A549 (cell line): ENCODE measurements at regions not wholly inside any gene's neighbourhood (a gene's known extent, or its start where the extent isn't known, plus 50 kb on each side); places are given as distances from the start of the nearest gene placed in this dataset.

Experiments
- ATAC-seq, 2 experiments: fragments of 200-7000 bp in 1 of 2; fragments of >200 bp in 1 of 2; cut with Nextera tagmentation in 1 of 2; cut with Tn5 transposase in 1 of 2; 3 replicates each; pipeline versions ENCODE4 v1.8.0 to v1.9.1; 2018 to 2020; ENCODE audit warnings: mild to moderate bottlenecking in 1 of 2, moderate library complexity in 1 of 2
- CTCF ChIA-PET: fragments of 300-600 bp; sonication (Branson Sonifier 250); formaldehyde crosslinking; extraction: SDS; loops from one replicate; lab custom pipeline; 2021; ENCODE audit warnings: antibody characterized with exemption, inconsistent platforms; lab: Yijun Ruan, JAX
- POLR2A ChIA-PET: fragments of 350-600 bp; formaldehyde crosslinking; extraction: SDS; loops from one replicate; lab custom pipeline; 2021; ENCODE audit warnings: antibody characterized with exemption, inconsistent platforms; lab: Yijun Ruan, JAX
- DNase-seq, 2 experiments: peaks; one replicate each; pipeline versions ENCODE4 v3.0.0 to v3.0.0-alpha.2; 2011 to 2016; ENCODE audit warnings: low read depth in 1 of 2, low spot score in 1 of 2
- FAIRE-seq: peaks from 2 replicates; lab custom pipeline; 2011; peaks lifted over from hg19 to GRCh38; lab: Jason Lieb, UNC
- H3K27ac ChIP-seq, 2 experiments: fragments of >200 bp; sonication (Bioruptor Twin); formaldehyde crosslinking; 3 replicates each; pipeline ENCODE4 v1.5.1; 2016 to 2017
- H3K4me1 ChIP-seq: fragments of >200 bp; sonication (Bioruptor Twin); formaldehyde crosslinking; 3 replicates; pipeline ENCODE4 v1.6.1; 2016
- H3K4me2 ChIP-seq: fragments of >200 bp; sonication (Bioruptor Twin); formaldehyde crosslinking; 3 replicates; pipeline ENCODE4 v1.6.1; 2016
- H3K4me3 ChIP-seq: fragments of >200 bp; sonication (Bioruptor Twin); formaldehyde crosslinking; 3 replicates; pipeline ENCODE4 v1.5.1; 2016
- H3K9me3 ChIP-seq: fragments of >200 bp; sonication (Bioruptor Twin); formaldehyde crosslinking; 3 replicates; pipeline ENCODE4 v1.6.1; 2016
- BCL3 ChIP-seq: fragments of >200 bp; sonication (Bioruptor Twin); formaldehyde crosslinking; IDR thresholded peaks from 3 replicates; pipeline ENCODE4 v1.6.1; 2016
- BHLHE40 ChIP-seq: IDR thresholded peaks from 2 replicates; pipeline ENCODE4 v1.6.1; 2012; ENCODE audit warnings: low read depth, low read length, inconsistent platforms
- CHD2 ChIP-seq: fragments of 150-350 bp; IDR thresholded peaks from 2 replicates; pipeline ENCODE4 v1.6.1; 2014; ENCODE audit warnings: low read length; ENCODE audit not compliant: partially characterized antibody
- EHMT2 ChIP-seq: fragments of 200-600 bp; sonication (generic); IDR thresholded peaks from 2 replicates; pipeline ENCODE4 v1.6.1; 2016; ENCODE audit warnings: antibody characterized with exemption, low read depth, mild to moderate bottlenecking, moderate library complexity
- ELK1 ChIP-seq: fragments of 150-350 bp; IDR thresholded peaks from 2 replicates; pipeline ENCODE4 v1.6.1; 2014; ENCODE audit warnings: low read depth, mild to moderate bottlenecking, low read length
- EP300 ChIP-seq, 2 experiments: fragments of >200 bp; sonication (Bioruptor Twin); formaldehyde crosslinking; IDR thresholded peaks; 2 replicates in 1 of 2; 3 replicates in 1 of 2; pipeline ENCODE4 v1.6.1; 2016 to 2017
- ESRRA ChIP-seq: fragments of 150-350 bp; IDR thresholded peaks from 2 replicates; pipeline ENCODE4 v1.6.1; 2014; ENCODE audit warnings: mild to moderate bottlenecking, low read length, borderline replicate concordance
- FOSL2 ChIP-seq, 2 experiments: fragments of 450-650 bp in 1 of 2; fragments of >200 bp in 1 of 2; sonication (Bioruptor Twin) in 1 of 2; formaldehyde crosslinking; IDR thresholded peaks; 2 replicates each; pipeline versions ENCODE4 v1.5.0 to v1.6.1; 2016 to 2020; ENCODE audit warnings: mild to moderate bottlenecking in 1 of 2, moderate library complexity in 1 of 2
- HEYL ChIP-seq: fragments of 250-450 bp; sonication (Bioruptor Pico); IDR thresholded peaks from 2 replicates; pipeline ENCODE4 v1.8.0; 2021; ENCODE audit warnings: mild to moderate bottlenecking, moderate library complexity
- HOXB5 ChIP-seq: fragments of 250-450 bp; sonication (Bioruptor Pico); IDR thresholded peaks from 2 replicates; pipeline ENCODE4 v1.5.0; 2020; ENCODE audit warnings: mild to moderate bottlenecking, moderate library complexity
- JUNB ChIP-seq: fragments of >200 bp; sonication (Bioruptor Twin); formaldehyde crosslinking; IDR thresholded peaks from 2 replicates; pipeline ENCODE4 v1.6.1; 2016
- KDM1A ChIP-seq: fragments of 200-600 bp; sonication (generic); IDR thresholded peaks from 2 replicates; pipeline ENCODE4 v1.6.1; 2016; ENCODE audit warnings: low read depth, mild to moderate bottlenecking
- MAZ ChIP-seq: fragments of 150-350 bp; IDR thresholded peaks from 2 replicates; pipeline ENCODE4 v1.6.1; 2014; ENCODE audit warnings: antibody characterized with exemption, low read depth, low read length, borderline replicate concordance
- NFE2L2 ChIP-seq: fragments of 150-350 bp; conservative IDR thresholded peaks from 2 replicates; pipeline ENCODE4 v1.6.1; 2014; ENCODE audit warnings: low read length
- PBX3 ChIP-seq: IDR thresholded peaks from 2 replicates; pipeline ENCODE4 v1.6.1; 2012
- POLR2AphosphoS2 ChIP-seq: conservative IDR thresholded peaks from 2 replicates; pipeline ENCODE4 v1.6.1; 2012; ENCODE audit warnings: low read length, improper control_type of control experiment, inconsistent platforms
- RAD21 ChIP-seq, 2 experiments: fragments of >200 bp in 1 of 2; sonication (Bioruptor Twin) in 1 of 2; formaldehyde crosslinking in 1 of 2; IDR thresholded peaks in 1 of 2; conservative IDR thresholded peaks in 1 of 2; 2 replicates in 1 of 2; 3 replicates in 1 of 2; pipeline ENCODE4 v1.6.1; 2012 to 2018; ENCODE audit warnings: inconsistent platforms in 1 of 2
- RARB ChIP-seq: fragments of 250-450 bp; sonication (Bioruptor Pico); IDR thresholded peaks from 2 replicates; pipeline ENCODE4 v1.8.0; 2021; ENCODE audit warnings: mild to moderate bottlenecking, moderate library complexity
- RNF2 ChIP-seq: fragments of 200-600 bp; sonication (generic); IDR thresholded peaks from 2 replicates; pipeline ENCODE4 v1.6.1; 2016; ENCODE audit warnings: low read depth, mild to moderate bottlenecking, antibody characterized with exemption, moderate library complexity, borderline replicate concordance
- SMC3 ChIP-seq: fragments of >200 bp; sonication (Bioruptor Twin); formaldehyde crosslinking; IDR thresholded peaks from 3 replicates; pipeline ENCODE4 v1.6.1; 2018; ENCODE audit warnings: inconsistent platforms
- SREBF2 ChIP-seq: fragments of 450-650 bp; IDR thresholded peaks from 2 replicates; pipeline ENCODE4 v1.6.1; 2014; ENCODE audit warnings: mild to moderate bottlenecking, moderate library complexity
- TFCP2L1 ChIP-seq: fragments of 250-450 bp; sonication (Bioruptor Pico); IDR thresholded peaks from 2 replicates; pipeline ENCODE4 v1.5.0; 2021; ENCODE audit warnings: mild to moderate bottlenecking
- WGBS: methylation state at CpG from one replicate; pipeline ENCODE4 v1.1.6; 2017; ENCODE audit errors: missing lambda C conversion rate; 5-methylcytosine and 5-hydroxymethylcytosine counted together
- TF ChIP-seq, protein P1 (sequence below): fragments of 250-450 bp; sonication (Bioruptor Pico); IDR thresholded peaks from 2 replicates; pipeline ENCODE4 v1.5.0; 2021; ENCODE audit warnings: mild to moderate bottlenecking, moderate library complexity, borderline replicate concordance
- TF ChIP-seq, protein P2 (sequence below): fragments of 200-600 bp; sonication (generic); IDR thresholded peaks from 2 replicates; pipeline ENCODE4 v1.6.1; 2016; ENCODE audit warnings: antibody characterized with exemption, mild to moderate bottlenecking, moderate library complexity

DNA sequence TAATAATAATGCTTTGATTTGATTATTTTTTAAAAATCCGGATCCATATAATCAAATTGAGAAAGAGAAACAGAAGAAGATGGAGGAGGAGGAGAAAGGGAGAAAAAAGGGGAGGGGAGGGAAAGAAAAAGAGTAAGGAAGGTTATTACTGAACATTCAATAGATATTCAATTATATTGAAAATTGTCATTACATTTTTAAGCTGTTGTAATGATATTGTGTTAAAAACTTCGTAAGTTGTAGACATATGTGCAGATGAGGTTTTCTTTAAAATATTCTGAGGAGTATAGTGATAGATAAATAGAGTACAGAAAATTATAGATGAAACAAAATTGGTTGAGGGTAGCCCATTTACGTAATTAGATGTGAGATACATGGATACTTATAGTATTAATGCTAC lies 933.0 kb upstream of the PHF14 start:
- no peak for DNase-seq
- WGBS: 0% methylated on average over 3 of the region's 3 CpGs
- CTCF ChIA-PET: no interaction called here
- no peak for ATAC-seq
- H3K27ac ChIP-seq: no peak overlapping the region
- POLR2A ChIA-PET: no interaction called here
- H3K9me3 ChIP-seq: no peaks in the 10 kb centered on the region
- no peak for FAIRE-seq
- H3K4me1 ChIP-seq: no peaks in the 10 kb centered on the region
- TF ChIP-seq TFCP2L1 (CRISPR knock-in tag) (no peak), KDM1A (no peak), EHMT2 (no peak), MAZ (no peak), POLR2AphosphoS2 (no peak), BHLHE40 (no peak), RAD21 (conservative IDR thresholded peaks at IDR 0.05 in 1 of 2, IDR thresholded peaks at IDR 0.05 in 1 of 2) (no peak), RARB (CRISPR knock-in tag) (no peak), BCL3 (no peak), SMC3 (no peak), ELK1 (no peak), HEYL (CRISPR knock-in tag) (no peak), RNF2 (no peak), EP300 (IDR thresholded peaks at IDR 0.05) (no peak), ESRRA (no peak), JUNB (no peak), CHD2 (no peak)
- TF ChIP-seq, protein P1, sequence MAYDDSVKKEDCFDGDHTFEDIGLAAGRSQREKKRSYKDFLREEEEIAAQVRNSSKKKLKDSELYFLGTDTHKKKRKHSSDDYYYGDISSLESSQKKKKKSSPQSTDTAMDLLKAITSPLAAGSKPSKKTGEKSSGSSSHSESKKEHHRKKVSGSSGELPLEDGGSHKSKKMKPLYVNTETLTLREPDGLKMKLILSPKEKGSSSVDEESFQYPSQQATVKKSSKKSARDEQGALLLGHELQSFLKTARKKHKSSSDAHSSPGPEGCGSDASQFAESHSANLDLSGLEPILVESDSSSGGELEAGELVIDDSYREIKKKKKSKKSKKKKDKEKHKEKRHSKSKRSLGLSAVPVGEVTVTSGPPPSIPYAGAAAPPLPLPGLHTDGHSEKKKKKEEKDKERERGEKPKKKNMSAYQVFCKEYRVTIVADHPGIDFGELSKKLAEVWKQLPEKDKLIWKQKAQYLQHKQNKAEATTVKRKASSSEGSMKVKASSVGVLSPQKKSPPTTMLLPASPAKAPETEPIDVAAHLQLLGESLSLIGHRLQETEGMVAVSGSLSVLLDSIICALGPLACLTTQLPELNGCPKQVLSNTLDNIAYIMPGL (CRISPR knock-in tag): no peak
- H3K4me2 ChIP-seq: no peak overlapping the region
- no peak overlapping the region for H3K4me3 ChIP-seq

GRCh38 chr7:10070899-10071298 lies 902.8 kb upstream of the PHF14 start:
- no peak for ATAC-seq
- Histone ChIP-seq H3K9me3 (no peaks in the 10 kb centered on the region), H3K4me3 (no peak overlapping the region), H3K4me2 (no peak overlapping the region), H3K4me1 (no peaks in the 10 kb centered on the region), H3K27ac (no peak overlapping the region)
- no peak for DNase-seq
- ChIA-PET POLR2A (no interaction called here), CTCF (no interaction called here)
- TF ChIP-seq TFCP2L1 (CRISPR knock-in tag): no peak
- TF ChIP-seq PBX3: no peak
- no peak for TF ChIP-seq NFE2L2
- no peak for TF ChIP-seq SREBF2
- no peak for TF ChIP-seq FOSL2 (IDR thresholded peaks at IDR 0.05)
- no peak for TF ChIP-seq FOSL2 (CRISPR knock-in tag; IDR thresholded peaks at IDR 0.05)
- no peak for TF ChIP-seq HOXB5 (CRISPR knock-in tag)
- TF ChIP-seq, protein P2, sequence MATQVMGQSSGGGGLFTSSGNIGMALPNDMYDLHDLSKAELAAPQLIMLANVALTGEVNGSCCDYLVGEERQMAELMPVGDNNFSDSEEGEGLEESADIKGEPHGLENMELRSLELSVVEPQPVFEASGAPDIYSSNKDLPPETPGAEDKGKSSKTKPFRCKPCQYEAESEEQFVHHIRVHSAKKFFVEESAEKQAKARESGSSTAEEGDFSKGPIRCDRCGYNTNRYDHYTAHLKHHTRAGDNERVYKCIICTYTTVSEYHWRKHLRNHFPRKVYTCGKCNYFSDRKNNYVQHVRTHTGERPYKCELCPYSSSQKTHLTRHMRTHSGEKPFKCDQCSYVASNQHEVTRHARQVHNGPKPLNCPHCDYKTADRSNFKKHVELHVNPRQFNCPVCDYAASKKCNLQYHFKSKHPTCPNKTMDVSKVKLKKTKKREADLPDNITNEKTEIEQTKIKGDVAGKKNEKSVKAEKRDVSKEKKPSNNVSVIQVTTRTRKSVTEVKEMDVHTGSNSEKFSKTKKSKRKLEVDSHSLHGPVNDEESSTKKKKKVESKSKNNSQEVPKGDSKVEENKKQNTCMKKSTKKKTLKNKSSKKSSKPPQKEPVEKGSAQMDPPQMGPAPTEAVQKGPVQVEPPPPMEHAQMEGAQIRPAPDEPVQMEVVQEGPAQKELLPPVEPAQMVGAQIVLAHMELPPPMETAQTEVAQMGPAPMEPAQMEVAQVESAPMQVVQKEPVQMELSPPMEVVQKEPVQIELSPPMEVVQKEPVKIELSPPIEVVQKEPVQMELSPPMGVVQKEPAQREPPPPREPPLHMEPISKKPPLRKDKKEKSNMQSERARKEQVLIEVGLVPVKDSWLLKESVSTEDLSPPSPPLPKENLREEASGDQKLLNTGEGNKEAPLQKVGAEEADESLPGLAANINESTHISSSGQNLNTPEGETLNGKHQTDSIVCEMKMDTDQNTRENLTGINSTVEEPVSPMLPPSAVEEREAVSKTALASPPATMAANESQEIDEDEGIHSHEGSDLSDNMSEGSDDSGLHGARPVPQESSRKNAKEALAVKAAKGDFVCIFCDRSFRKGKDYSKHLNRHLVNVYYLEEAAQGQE: no peak
- no peak for FAIRE-seq
